GM23338 (cell line): ENCODE measurements at regions not wholly inside any gene's neighbourhood (a gene's known extent, or its start where the extent isn't known, plus 50 kb on each side); places are given as distances from the start of the nearest gene placed in this dataset.

Experiments
- ATAC-seq: fragments of 200-7000 bp; cut with Tn5 transposase; 3 replicates; pipeline ENCODE4 v1.9.1; 2020
- DNase-seq: peaks from one replicate; pipeline ENCODE4 v3.0.0-alpha.2; 2015; ENCODE audit warnings: low spot score
- H2AFZ ChIP-seq: fragments of 200-600 bp; sonication (generic); 2 replicates; pipeline ENCODE4 v1.8.0; 2016; ENCODE audit warnings: antibody characterized with exemption, mild to moderate bottlenecking, moderate library complexity
- H3F3A ChIP-seq: fragments of 200-600 bp; sonication (generic); replicated peaks from 2 replicates; pipeline ENCODE4 v1.8.0; 2017; ENCODE audit warnings: antibody characterized with exemption, mixed run types, low read depth
- H3K27ac ChIP-seq: fragments of 200-600 bp; sonication (generic); 2 replicates; pipeline ENCODE4 v1.6.1; 2016; ENCODE audit warnings: low read depth
- H3K27me3 ChIP-seq: fragments of 200-600 bp; sonication (generic); 2 replicates; pipeline ENCODE4 v1.8.0; 2016; ENCODE audit warnings: mild to moderate bottlenecking, mixed run types, moderate library complexity; ENCODE audit not compliant: insufficient read depth
- H3K36me3 ChIP-seq: fragments of 200-600 bp; sonication (generic); 2 replicates; pipeline ENCODE4 v1.8.0; 2016; ENCODE audit warnings: mild to moderate bottlenecking; ENCODE audit not compliant: insufficient read depth
- H3K4me1 ChIP-seq: fragments of 200-600 bp; sonication (generic); 2 replicates; pipeline ENCODE4 v1.8.0; 2016; ENCODE audit warnings: mild to moderate bottlenecking, moderate library complexity; ENCODE audit not compliant: insufficient read depth
- H3K4me2 ChIP-seq: fragments of 200-600 bp; sonication (generic); 2 replicates; pipeline ENCODE4 v1.7.1; 2017; ENCODE audit warnings: mixed run types
- H3K4me3 ChIP-seq: fragments of 200-600 bp; sonication (generic); 2 replicates; pipeline ENCODE4 v1.6.1; 2016; ENCODE audit warnings: mixed run types
- H3K79me2 ChIP-seq: fragments of 200-600 bp; sonication (generic); replicated peaks from 2 replicates; pipeline ENCODE4 v1.8.0; 2017; ENCODE audit warnings: mild to moderate bottlenecking; ENCODE audit not compliant: insufficient read depth
- H3K9me2 ChIP-seq: fragments of 200-600 bp; sonication (generic); 2 replicates; pipeline ENCODE4 v1.8.0; 2017; ENCODE audit not compliant: insufficient read depth
- H4K20me1 ChIP-seq: fragments of 200-600 bp; sonication (generic); replicated peaks from 2 replicates; pipeline ENCODE4 v1.8.0; 2017; ENCODE audit warnings: mild to moderate bottlenecking; ENCODE audit not compliant: insufficient read depth
- H3K27ac Mint-ChIP-seq: 2 replicates; pipeline ENCODE4 v1.8.0; 2020; ENCODE audit warnings: inconsistent platforms, mild to moderate bottlenecking, moderate library complexity, mixed read lengths
- H3K27me3 Mint-ChIP-seq: 3 replicates; pipeline ENCODE4 v1.8.0; 2022; ENCODE audit warnings: low read depth, mild to moderate bottlenecking, moderate library complexity, mixed read lengths, inconsistent platforms; ENCODE audit not compliant: insufficient read depth, poor library complexity
- H3K36me3 Mint-ChIP-seq: 3 replicates; pipeline ENCODE4 v1.8.0; 2021; ENCODE audit warnings: low read depth, mild to moderate bottlenecking, inconsistent platforms, moderate library complexity, mixed read lengths
- H3K4me1 Mint-ChIP-seq: 3 replicates; pipeline ENCODE4 v1.8.0; 2020; ENCODE audit warnings: mild to moderate bottlenecking, inconsistent platforms, mixed read lengths
- H3K4me3 Mint-ChIP-seq: 3 replicates; pipeline ENCODE4 v1.8.0; 2021; ENCODE audit warnings: moderate library complexity, mild to moderate bottlenecking, inconsistent platforms, mixed read lengths
- H3K9me3 Mint-ChIP-seq: 3 replicates; pipeline ENCODE4 v1.8.0; 2020; ENCODE audit warnings: moderate library complexity, mild to moderate bottlenecking, inconsistent platforms, mixed read lengths
- CREB1 ChIP-seq: fragments of 250-450 bp; sonication (Bioruptor Pico); IDR thresholded peaks from 2 replicates; pipeline ENCODE4 v1.5.0; 2020; ENCODE audit warnings: low read depth, mild to moderate bottlenecking, moderate library complexity
- EZH2 ChIP-seq: fragments of 200-600 bp; sonication (generic); IDR thresholded peaks from one replicate; pipeline ENCODE4 v1.8.0; 2017; ENCODE audit warnings: antibody characterized with exemption, mild to moderate bottlenecking, low read depth; ENCODE audit not compliant: unreplicated experiment
- EZH2phosphoT487 ChIP-seq: fragments of 200-600 bp; sonication (generic); IDR thresholded peaks from one replicate; pipeline ENCODE4 v1.8.1; 2018; ENCODE audit warnings: antibody characterized with exemption; ENCODE audit not compliant: unreplicated experiment
- JUNB ChIP-seq: IDR thresholded peaks from one replicate; pipeline ENCODE4 v1.6.1; 2016; ENCODE audit warnings: antibody characterized with exemption; ENCODE audit not compliant: unreplicated experiment
- NANOG ChIP-seq: IDR thresholded peaks from 2 replicates; pipeline ENCODE4 v1.6.1; 2016; ENCODE audit warnings: antibody characterized with exemption, borderline replicate concordance
- ZNF462 ChIP-seq: fragments of 250-450 bp; sonication (Bioruptor Pico); IDR thresholded peaks from 2 replicates; pipeline ENCODE4 v1.5.0; 2020; ENCODE audit warnings: mild to moderate bottlenecking, moderate library complexity
- TF ChIP-seq, protein P1 (sequence below): IDR thresholded peaks from one replicate; pipeline ENCODE4 v1.6.1; 2018; ENCODE audit warnings: antibody characterized with exemption; ENCODE audit not compliant: unreplicated experiment
- TF ChIP-seq, protein P2 (sequence below): IDR thresholded peaks from 2 replicates; pipeline ENCODE4 v1.6.1; 2016; ENCODE audit warnings: antibody characterized with exemption
- TF ChIP-seq, protein P3 (sequence below), 2 experiments: fragments of 200-600 bp in 1 of 2; sonication (generic) in 1 of 2; conservative IDR thresholded peaks; 2 replicates each; pipeline versions ENCODE4 v1.5.1 to v1.6.1; 2016 to 2017; ENCODE audit warnings: antibody characterized with exemption in 2 of 2, low read depth in 2 of 2, mild to moderate bottlenecking in 2 of 2, moderate library complexity in 1 of 2

DNA sequence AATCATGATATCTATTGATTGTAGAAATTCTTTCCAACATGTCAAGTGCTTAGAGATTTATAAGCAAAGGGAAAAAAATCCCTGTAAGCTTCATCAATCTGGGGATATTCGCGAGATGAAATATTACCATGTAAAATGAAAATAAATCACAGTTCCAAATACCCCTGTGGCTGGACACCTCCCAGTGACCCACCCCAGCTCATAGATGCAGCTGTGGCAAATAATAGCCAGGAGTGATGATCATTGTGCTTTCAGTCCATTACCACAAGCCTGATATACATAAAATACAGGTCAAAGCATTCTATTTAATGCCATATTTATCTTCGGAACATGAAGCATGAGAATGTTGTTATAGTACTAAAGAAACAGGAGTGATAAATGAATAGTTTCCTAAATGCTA lies 274.9 kb upstream of the LRRC7 start (continued):
- no peak for TF ChIP-seq ZNF462 (CRISPR knock-in tag)
- TF ChIP-seq JUNB, result no peak
- TF ChIP-seq, protein P1, sequence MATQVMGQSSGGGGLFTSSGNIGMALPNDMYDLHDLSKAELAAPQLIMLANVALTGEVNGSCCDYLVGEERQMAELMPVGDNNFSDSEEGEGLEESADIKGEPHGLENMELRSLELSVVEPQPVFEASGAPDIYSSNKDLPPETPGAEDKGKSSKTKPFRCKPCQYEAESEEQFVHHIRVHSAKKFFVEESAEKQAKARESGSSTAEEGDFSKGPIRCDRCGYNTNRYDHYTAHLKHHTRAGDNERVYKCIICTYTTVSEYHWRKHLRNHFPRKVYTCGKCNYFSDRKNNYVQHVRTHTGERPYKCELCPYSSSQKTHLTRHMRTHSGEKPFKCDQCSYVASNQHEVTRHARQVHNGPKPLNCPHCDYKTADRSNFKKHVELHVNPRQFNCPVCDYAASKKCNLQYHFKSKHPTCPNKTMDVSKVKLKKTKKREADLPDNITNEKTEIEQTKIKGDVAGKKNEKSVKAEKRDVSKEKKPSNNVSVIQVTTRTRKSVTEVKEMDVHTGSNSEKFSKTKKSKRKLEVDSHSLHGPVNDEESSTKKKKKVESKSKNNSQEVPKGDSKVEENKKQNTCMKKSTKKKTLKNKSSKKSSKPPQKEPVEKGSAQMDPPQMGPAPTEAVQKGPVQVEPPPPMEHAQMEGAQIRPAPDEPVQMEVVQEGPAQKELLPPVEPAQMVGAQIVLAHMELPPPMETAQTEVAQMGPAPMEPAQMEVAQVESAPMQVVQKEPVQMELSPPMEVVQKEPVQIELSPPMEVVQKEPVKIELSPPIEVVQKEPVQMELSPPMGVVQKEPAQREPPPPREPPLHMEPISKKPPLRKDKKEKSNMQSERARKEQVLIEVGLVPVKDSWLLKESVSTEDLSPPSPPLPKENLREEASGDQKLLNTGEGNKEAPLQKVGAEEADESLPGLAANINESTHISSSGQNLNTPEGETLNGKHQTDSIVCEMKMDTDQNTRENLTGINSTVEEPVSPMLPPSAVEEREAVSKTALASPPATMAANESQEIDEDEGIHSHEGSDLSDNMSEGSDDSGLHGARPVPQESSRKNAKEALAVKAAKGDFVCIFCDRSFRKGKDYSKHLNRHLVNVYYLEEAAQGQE, result no peak
- TF ChIP-seq EZH2phosphoT487, result no peak
- TF ChIP-seq CREB1 (CRISPR knock-in tag), result no peak

DNA sequence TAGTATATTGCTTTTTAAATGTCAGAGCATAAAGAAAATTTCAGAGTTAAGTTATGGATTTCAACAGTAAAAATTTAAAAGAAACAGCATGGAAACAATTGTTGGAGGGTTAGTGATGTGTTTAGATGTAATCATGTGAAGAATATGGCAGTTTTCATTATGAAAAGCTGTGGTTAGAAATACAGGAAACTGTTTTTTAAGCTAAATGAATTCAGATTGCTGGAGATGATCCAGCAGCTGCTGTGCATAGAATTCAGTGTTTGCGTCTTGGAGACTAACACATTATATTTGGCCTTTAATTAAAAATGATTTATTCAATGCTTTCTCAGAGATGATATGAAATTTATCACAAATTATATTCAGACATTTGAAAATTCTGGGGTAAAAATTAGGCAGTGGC lies 273.6 kb upstream of the LRRC7 start:
- no peak overlapping the region for H2AFZ ChIP-seq
- DNase-seq (no peak), ATAC-seq (no peak)
- no peaks in the 10 kb centered on the region for H3K27me3 ChIP-seq
- H3K36me3 ChIP-seq, result no peaks in the 10 kb centered on the region
- Mint-ChIP-seq H3K27me3 (no peaks in the 10 kb centered on the region), H3K27ac (no peak overlapping the region), H3K9me3 (no peaks in the 10 kb centered on the region), H3K36me3 (no peaks in the 10 kb centered on the region), H3K4me3 (no peak overlapping the region), H3K4me1 (no peaks in the 10 kb centered on the region)
- no peaks in the 10 kb centered on the region for H3K9me2 ChIP-seq
- no peaks in the 10 kb centered on the region for H3K79me2 ChIP-seq
- H3K27ac ChIP-seq, result no peak overlapping the region
- H3K4me3 ChIP-seq, result no peak overlapping the region
- no peaks in the 10 kb centered on the region for H3F3A ChIP-seq
- H4K20me1 ChIP-seq, result no peaks in the 10 kb centered on the region
- H3K4me2 ChIP-seq, result no peak overlapping the region
- H3K4me1 ChIP-seq, result no peaks in the 10 kb centered on the region
- TF ChIP-seq, protein P1, result no peak
- TF ChIP-seq, protein P2, sequence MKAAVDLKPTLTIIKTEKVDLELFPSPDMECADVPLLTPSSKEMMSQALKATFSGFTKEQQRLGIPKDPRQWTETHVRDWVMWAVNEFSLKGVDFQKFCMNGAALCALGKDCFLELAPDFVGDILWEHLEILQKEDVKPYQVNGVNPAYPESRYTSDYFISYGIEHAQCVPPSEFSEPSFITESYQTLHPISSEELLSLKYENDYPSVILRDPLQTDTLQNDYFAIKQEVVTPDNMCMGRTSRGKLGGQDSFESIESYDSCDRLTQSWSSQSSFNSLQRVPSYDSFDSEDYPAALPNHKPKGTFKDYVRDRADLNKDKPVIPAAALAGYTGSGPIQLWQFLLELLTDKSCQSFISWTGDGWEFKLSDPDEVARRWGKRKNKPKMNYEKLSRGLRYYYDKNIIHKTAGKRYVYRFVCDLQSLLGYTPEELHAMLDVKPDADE, result no peak
- TF ChIP-seq NANOG (no peak), EZH2 (no peak)
- TF ChIP-seq, protein P3, sequence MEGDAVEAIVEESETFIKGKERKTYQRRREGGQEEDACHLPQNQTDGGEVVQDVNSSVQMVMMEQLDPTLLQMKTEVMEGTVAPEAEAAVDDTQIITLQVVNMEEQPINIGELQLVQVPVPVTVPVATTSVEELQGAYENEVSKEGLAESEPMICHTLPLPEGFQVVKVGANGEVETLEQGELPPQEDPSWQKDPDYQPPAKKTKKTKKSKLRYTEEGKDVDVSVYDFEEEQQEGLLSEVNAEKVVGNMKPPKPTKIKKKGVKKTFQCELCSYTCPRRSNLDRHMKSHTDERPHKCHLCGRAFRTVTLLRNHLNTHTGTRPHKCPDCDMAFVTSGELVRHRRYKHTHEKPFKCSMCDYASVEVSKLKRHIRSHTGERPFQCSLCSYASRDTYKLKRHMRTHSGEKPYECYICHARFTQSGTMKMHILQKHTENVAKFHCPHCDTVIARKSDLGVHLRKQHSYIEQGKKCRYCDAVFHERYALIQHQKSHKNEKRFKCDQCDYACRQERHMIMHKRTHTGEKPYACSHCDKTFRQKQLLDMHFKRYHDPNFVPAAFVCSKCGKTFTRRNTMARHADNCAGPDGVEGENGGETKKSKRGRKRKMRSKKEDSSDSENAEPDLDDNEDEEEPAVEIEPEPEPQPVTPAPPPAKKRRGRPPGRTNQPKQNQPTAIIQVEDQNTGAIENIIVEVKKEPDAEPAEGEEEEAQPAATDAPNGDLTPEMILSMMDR (conservative IDR thresholded peaks at IDR 0.05; ENCODE audit: low read depth in 2 of 2), result no peak
